ENCODE measurements at regions not wholly inside any gene's neighbourhood (a gene's known extent, or its start where the extent isn't known, plus 50 kb on each side); places are given as distances from the start of the nearest gene placed in this dataset.
"Not testable (repeated sequence)": the region's sequence is repeated elsewhere in the genome, so short reads cannot be mapped to it uniquely, and the experiment has no call there.

GRCh38 chr11:67776852-67777520 lies 102.6 kb upstream of the ALDH3B2 start:
- DNase-seq (ENCODE audit: low read depth): no peak

- not testable (repeated sequence) for DNase-seq (ENCODE audit: low read depth)
Observed at GRCh38 chr11:67774175-67774574, 99.8 kb upstream of the ALDH3B2 start.

- DNase-seq (ENCODE audit: low read depth): not testable (repeated sequence)
Observed at GRCh38 chr11:67768001-67768730, 93.7 kb upstream of the ALDH3B2 start.

GRCh38 chr11:67761211-67761610 lies 86.8 kb upstream of the ALDH3B2 start:
- not testable (repeated sequence) for DNase-seq (ENCODE audit: low read depth)

GRCh38 chr11:67759321-67759720 lies 84.9 kb upstream of the ALDH3B2 start:
- not testable (repeated sequence) for DNase-seq (ENCODE audit: low read depth)

- not testable (repeated sequence) for DNase-seq (ENCODE audit: low read depth)
Observed at GRCh38 chr11:67758467-67758866, 84.0 kb upstream of the ALDH3B2 start.

- not testable (repeated sequence) for DNase-seq (ENCODE audit: low read depth)
Observed at GRCh38 chr11:67758009-67758408, 83.6 kb upstream of the ALDH3B2 start.

- DNase-seq (ENCODE audit: low read depth): not testable (repeated sequence)
Observed at GRCh38 chr11:67753820-67754219, 79.4 kb upstream of the ALDH3B2 start.

- no peak for DNase-seq (ENCODE audit: low read depth)
Observed at GRCh38 chr11:67745181-67745726, 70.8 kb upstream of the ALDH3B2 start.

- DNase-seq (ENCODE audit: low read depth): not testable (repeated sequence)
Observed at GRCh38 chr11:67744231-67744630, 69.8 kb upstream of the ALDH3B2 start.

GRCh38 chr11:67738231-67738630 lies 63.8 kb upstream of the ALDH3B2 start:
- DNase-seq (ENCODE audit: low read depth): not testable (repeated sequence)

GRCh38 chr11:67737562-67738080 lies 63.2 kb upstream of the ALDH3B2 start:
- DNase-seq (ENCODE audit: low read depth): not testable (repeated sequence)

- DNase-seq (ENCODE audit: low read depth): peak; percentile 30
Observed at GRCh38 chr11:67732045-67732787, 57.8 kb upstream of the ALDH3B2 start.

GRCh38 chr11:67731583-67731982 lies 57.2 kb upstream of the ALDH3B2 start:
- DNase-seq (ENCODE audit: low read depth): no peak

- peak; percentile 10 for DNase-seq (ENCODE audit: low read depth)
Observed at GRCh38 chr11:67728163-67728571, 53.7 kb upstream of the ALDH3B2 start.

GRCh38 chr11:67727066-67728040 lies 52.9 kb upstream of the ALDH3B2 start:
- DNase-seq (ENCODE audit: low read depth): not testable (repeated sequence)
